ENCODE measurements at regions not wholly inside any gene's neighbourhood (a gene's known extent, or its start where the extent isn't known, plus 50 kb on each side); places are given as distances from the start of the nearest gene placed in this dataset.

DNA sequence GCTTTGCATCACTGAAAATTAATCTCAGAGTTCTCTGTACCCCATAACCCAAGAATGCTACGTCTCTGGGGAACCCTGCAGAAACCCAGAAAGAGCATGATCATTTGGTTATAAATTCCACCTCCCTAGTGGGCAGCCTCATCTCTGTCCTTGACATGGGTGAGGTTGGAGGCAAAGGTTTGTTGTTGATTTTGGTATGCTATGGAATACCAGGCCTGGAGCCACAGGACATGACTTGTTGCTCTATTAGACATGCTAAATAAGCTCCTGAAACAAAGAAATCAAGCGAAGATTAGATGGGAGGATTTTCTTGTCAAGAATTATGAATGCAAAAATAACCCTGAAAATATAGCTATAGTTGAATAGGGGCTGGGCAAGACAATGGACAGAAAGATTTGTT, 197.4 kb upstream of the CAMK1G start:
- BruUV-seq (replicated peaks): no TSS peak
- no peak overlapping the region for H3K4me2 ChIP-seq (ENCODE audit: low read length)

DNA sequence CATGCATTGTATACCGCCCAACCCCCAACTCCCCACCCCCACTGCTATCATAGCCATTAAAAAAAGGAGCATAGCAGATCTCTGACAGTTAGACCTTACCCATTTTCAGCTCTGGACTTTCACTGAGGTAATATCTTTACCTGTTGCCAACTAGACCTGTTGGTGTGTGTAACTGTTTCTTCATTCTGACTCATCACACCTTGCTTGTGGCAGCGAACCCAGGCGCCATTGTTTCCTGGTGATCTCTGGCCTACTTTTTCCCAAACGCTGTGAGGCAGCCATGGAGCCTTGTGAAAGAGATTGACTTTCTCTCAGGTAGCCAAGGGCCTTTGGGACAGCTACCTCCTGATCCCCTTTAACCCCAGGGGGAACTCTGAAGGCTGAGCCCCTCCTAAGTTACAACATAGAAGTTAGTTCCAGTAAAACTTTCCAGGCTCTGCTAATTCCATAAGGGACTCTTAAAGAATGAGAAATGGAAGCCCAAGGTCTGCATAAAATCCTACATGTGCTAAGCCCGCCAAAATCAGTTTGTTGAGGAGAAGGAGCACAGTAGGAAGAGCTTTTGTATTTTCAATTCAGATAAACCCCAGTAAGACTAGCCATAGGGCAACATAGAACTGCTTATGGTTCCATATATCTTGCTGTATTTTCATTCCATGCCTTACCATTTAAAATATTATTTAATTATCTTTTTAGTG, 196.1 kb upstream of the CAMK1G start:
- no peaks in the 10 kb centered on the region for H3K36me3 ChIP-seq (ENCODE audit: insufficient read depth, low read length)
- no peak overlapping the region for H2AFZ ChIP-seq (ENCODE audit: low read length)
- H3K4me1 ChIP-seq (ENCODE audit: insufficient read depth, low read length, poor library complexity, severe bottlenecking): no peaks in the 10 kb centered on the region
- H4K20me1 ChIP-seq (ENCODE audit: insufficient read depth, low read length): no peaks in the 10 kb centered on the region
- no TSS peak for BruUV-seq (replicated peaks)
- ChIA-PET CTCF (ENCODE audit: unreplicated experiment) (no interaction called here), POLR2A (no interaction called here)
- no peak overlapping the region for H3K4me2 ChIP-seq (ENCODE audit: low read length)
- H3K27ac ChIP-seq (ENCODE audit: low read depth, low read length, poor library complexity, severe bottlenecking): no peak overlapping the region
- no peaks in the 10 kb centered on the region for H3K9me2 ChIP-seq (ENCODE audit: insufficient read depth, low read length)
- DNase-seq (ENCODE audit: low spot score): no peak
- H3K9me3 ChIP-seq (ENCODE audit: low read length): no peaks in the 10 kb centered on the region
- H3K79me2 ChIP-seq (ENCODE audit: insufficient read depth, low read depth, low read length): no peaks in the 10 kb centered on the region
- intact Hi-C loops (cut with micrococcal nuclease; ENCODE audit: unreplicated experiment): no loop called here
- H3K4me3 ChIP-seq (ENCODE audit: low read depth, low read length, poor library complexity, severe bottlenecking): no peak overlapping the region
- TF ChIP-seq, protein P1, sequence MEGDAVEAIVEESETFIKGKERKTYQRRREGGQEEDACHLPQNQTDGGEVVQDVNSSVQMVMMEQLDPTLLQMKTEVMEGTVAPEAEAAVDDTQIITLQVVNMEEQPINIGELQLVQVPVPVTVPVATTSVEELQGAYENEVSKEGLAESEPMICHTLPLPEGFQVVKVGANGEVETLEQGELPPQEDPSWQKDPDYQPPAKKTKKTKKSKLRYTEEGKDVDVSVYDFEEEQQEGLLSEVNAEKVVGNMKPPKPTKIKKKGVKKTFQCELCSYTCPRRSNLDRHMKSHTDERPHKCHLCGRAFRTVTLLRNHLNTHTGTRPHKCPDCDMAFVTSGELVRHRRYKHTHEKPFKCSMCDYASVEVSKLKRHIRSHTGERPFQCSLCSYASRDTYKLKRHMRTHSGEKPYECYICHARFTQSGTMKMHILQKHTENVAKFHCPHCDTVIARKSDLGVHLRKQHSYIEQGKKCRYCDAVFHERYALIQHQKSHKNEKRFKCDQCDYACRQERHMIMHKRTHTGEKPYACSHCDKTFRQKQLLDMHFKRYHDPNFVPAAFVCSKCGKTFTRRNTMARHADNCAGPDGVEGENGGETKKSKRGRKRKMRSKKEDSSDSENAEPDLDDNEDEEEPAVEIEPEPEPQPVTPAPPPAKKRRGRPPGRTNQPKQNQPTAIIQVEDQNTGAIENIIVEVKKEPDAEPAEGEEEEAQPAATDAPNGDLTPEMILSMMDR (conservative IDR thresholded peaks at IDR 0.05; ENCODE audit: low read length): no peak

More for the DNA sequence above, 197.4 kb upstream of the CAMK1G start:
- CTCF ChIA-PET (ENCODE audit: unreplicated experiment): no interaction called here
- Histone ChIP-seq H3K4me3 (ENCODE audit: low read depth, low read length, poor library complexity, severe bottlenecking) (no peak overlapping the region), H4K20me1 (ENCODE audit: insufficient read depth, low read length) (no peaks in the 10 kb centered on the region), H3K27ac (ENCODE audit: low read depth, low read length, poor library complexity, severe bottlenecking) (no peak overlapping the region), H3K79me2 (ENCODE audit: insufficient read depth, low read depth, low read length) (no peaks in the 10 kb centered on the region), H2AFZ (ENCODE audit: low read length) (no peak overlapping the region), H3K9me2 (ENCODE audit: insufficient read depth, low read length) (no peaks in the 10 kb centered on the region), H3K9me3 (ENCODE audit: low read length) (no peaks in the 10 kb centered on the region), H3K4me1 (ENCODE audit: insufficient read depth, low read length, poor library complexity, severe bottlenecking) (no peaks in the 10 kb centered on the region), H3K36me3 (ENCODE audit: insufficient read depth, low read length) (no peaks in the 10 kb centered on the region)
- intact Hi-C loops (cut with micrococcal nuclease; ENCODE audit: unreplicated experiment): no loop called here
- no peak for DNase-seq (ENCODE audit: low spot score)
- TF ChIP-seq, protein P1 (conservative IDR thresholded peaks at IDR 0.05; ENCODE audit: low read length): no peak
- no peak for TF ChIP-seq EZH2phosphoT487 (IDR thresholded peaks at IDR 0.05; ENCODE audit: borderline replicate concordance, low read depth, low read length)
- POLR2A ChIA-PET: no interaction called here

DNA sequence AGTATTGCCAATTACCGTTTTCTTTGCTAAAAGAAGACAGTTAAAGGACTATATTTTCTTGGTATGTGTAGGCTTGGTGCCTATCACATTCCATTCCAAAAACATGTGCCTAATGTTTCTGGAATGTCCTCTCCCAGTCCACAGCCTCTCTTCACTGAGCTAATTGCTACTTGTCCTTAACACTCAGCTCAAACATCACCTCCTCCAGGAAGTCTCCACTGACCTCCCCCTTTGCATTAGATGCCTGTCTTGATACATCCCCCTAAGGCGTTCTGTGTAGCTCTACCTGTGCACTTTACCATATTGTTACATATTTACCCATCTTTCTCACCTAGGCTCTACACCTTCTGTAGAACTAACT, 195.6 kb upstream of the CAMK1G start:
- CTCF ChIA-PET (ENCODE audit: unreplicated experiment): no interaction called here
- POLR2A ChIA-PET: no interaction called here
- no TSS peak for BruUV-seq (replicated peaks)
- TF ChIP-seq EZH2phosphoT487 (IDR thresholded peaks at IDR 0.05; ENCODE audit: borderline replicate concordance, low read depth, low read length): no peak
- TF ChIP-seq, protein P1 (conservative IDR thresholded peaks at IDR 0.05; ENCODE audit: low read length): no peak
- Histone ChIP-seq H4K20me1 (ENCODE audit: insufficient read depth, low read length) (no peaks in the 10 kb centered on the region), H3K9me2 (ENCODE audit: insufficient read depth, low read length) (no peaks in the 10 kb centered on the region), H3K36me3 (ENCODE audit: insufficient read depth, low read length) (no peaks in the 10 kb centered on the region), H3K9me3 (ENCODE audit: low read length) (no peaks in the 10 kb centered on the region), H3K79me2 (ENCODE audit: insufficient read depth, low read depth, low read length) (no peaks in the 10 kb centered on the region), H3K27ac (ENCODE audit: low read depth, low read length, poor library complexity, severe bottlenecking) (no peak overlapping the region), H3K4me2 (ENCODE audit: low read length) (no peak overlapping the region), H3K4me3 (ENCODE audit: low read depth, low read length, poor library complexity, severe bottlenecking) (no peak overlapping the region), H2AFZ (ENCODE audit: low read length) (no peak overlapping the region), H3K4me1 (ENCODE audit: insufficient read depth, low read length, poor library complexity, severe bottlenecking) (no peaks in the 10 kb centered on the region)
- no peak for DNase-seq (ENCODE audit: low spot score)
- intact Hi-C loops (cut with micrococcal nuclease; ENCODE audit: unreplicated experiment): no loop called here
